ENCODE measurements at regions not wholly inside any gene's neighbourhood (a gene's known extent, or its start where the extent isn't known, plus 50 kb on each side); places are given as distances from the start of the nearest gene placed in this dataset.
A peak's percentile ranks its signal among the peaks of the same experiment; 100 is the strongest.

DNA sequence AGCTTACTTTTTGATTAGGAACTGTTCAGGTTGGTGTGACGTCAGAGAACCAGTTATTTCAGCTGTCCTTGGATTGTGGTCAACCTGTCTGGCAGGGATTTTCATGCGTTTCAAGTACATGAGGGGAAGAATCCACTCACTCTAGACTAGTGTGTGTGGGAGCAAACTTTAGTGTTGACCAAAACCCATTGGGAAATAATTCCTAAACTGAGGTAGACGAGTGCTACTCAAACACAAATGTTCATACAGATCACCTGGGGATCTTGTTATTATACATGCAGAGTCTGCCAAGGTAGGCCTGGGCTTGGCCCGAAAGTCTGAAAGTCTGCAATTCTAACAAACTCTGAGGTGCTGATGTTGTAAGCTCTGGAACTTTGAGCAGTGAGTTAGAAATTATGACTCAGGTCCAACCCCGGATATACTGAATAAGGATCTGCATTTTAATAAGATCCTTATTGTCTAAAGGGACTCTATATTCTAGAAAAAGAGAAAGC lies 111.1 kb upstream of the CREB5 start:
- Mint-ChIP-seq H3K4me1 (ENCODE audit: low read depth) (peaks cover 9% of the 10 kb centered on the region), H3K9me3 (no peaks in the 10 kb centered on the region), H3K27ac (no peak overlapping the region), H3K4me3 (no peak overlapping the region), H3K27me3 (no peaks in the 10 kb centered on the region), H3K36me3 (ENCODE audit: low read depth) (no peaks in the 10 kb centered on the region)

DNA sequence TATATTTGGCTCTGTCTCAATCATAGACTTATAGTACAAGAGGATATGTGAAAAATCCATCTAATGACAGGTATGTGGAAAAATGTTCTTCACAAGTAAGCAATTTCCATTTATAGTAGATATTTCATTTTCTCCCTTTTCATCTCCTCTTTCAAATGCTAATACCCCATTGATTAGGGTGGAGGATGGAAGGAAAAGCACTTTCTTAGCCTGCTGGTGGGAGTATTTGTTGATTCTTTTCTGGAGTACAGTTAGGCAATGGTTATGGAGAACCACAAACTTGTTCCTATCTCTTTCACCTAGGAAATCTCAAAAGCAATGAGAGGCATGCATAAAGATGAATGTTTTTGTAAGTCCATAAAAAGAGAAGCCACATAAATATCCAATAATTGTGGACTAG lies 108.0 kb upstream of the CREB5 start:
- Mint-ChIP-seq H3K36me3 (ENCODE audit: low read depth) (no peaks in the 10 kb centered on the region), H3K27me3 (peaks cover 5% of the 10 kb centered on the region), H3K4me3 (no peak overlapping the region), H3K27ac (no peak overlapping the region), H3K4me1 (ENCODE audit: low read depth) (no peaks in the 10 kb centered on the region), H3K9me3 (no peaks in the 10 kb centered on the region)

DNA sequence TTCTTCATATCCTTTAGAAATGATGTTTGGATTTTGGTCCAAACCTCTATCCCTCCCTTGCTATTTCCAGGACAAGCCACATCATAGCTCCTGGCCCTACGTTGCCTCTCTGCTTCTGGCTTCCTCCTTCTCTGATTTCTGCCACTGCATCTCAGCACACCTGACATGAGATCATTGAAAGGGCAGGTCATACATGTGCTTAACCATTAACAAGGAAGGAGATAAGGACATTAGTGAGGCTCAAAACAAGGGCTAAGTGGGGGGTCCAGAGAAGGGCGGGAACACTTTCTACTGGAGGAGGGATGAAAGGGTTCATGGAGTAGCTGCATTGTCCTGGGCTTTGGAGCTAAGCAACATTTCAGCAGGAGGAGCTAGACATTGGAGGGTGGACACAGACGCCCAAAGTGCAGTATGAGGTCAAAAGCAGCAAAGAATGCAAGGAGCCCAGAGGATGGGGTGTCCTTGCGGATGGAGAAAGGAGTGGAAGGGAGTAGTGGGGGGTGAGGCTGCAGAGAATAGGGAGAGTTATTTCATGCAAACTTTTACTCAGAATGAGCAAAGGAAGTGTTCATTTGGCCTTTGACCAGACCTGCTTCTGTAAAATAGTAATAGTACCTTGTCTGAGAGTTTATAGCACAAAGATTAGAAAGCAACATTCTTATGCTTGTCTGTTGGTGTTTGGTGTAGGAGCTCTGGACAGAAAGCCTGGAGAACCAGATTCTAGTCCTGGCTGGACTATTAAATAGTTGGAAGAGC lies 102.4 kb upstream of the CREB5 start:
- Mint-ChIP-seq H3K27me3 (peaks cover 47% of the 10 kb centered on the region), H3K9me3 (no peaks in the 10 kb centered on the region), H3K4me1 (ENCODE audit: low read depth) (no peaks in the 10 kb centered on the region), H3K4me3 (no peak overlapping the region), H3K36me3 (ENCODE audit: low read depth) (no peaks in the 10 kb centered on the region), H3K27ac (no peak overlapping the region)

DNA sequence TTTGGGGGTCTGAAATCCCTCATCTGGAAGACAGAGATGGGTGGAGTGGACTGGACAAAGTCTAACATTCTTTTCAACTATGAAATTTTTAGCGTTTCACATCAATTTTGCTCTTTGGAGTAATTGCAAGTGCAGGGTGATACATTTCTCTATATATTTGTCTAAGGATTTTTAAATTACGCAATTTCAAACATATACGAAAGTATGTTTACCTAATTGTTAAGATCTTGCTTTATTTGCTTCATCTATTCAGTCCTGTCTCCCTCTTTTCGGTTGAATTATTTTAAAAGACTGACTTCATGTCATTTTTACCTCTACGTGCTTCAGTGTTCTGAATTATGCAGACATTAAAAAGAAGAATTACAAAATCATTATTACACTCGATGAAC lies 101.9 kb upstream of the CREB5 start:
- Mint-ChIP-seq H3K9me3 (no peaks in the 10 kb centered on the region), H3K4me3 (no peak overlapping the region), H3K27me3 (peaks cover 52% of the 10 kb centered on the region), H3K27ac (no peak overlapping the region), H3K36me3 (ENCODE audit: low read depth) (no peaks in the 10 kb centered on the region), H3K4me1 (ENCODE audit: low read depth) (peaks cover 2% of the 10 kb centered on the region)

DNA sequence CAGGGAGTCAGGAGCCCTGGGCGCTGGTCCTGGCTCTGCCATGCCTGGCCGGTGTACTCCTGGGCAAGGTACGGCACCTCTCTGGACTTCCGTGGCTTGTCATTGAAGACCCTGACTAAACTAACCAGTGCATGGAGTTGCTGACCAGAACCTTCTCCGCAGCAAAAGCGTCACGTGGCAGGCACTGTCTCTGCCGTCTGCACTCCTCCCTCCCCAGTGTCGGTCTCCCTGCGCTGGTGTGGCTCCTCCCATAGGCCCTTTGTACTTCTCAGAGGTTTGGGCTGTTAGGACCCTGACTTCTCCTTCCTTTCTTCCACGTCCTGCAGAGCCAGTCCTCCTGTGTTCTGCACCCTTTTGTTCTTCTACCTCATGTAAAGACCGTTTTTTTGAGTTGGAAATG lies 100.6 kb upstream of the CREB5 start:
- no peak overlapping the region for H3K27ac Mint-ChIP-seq
- no peak overlapping the region for H3K4me3 Mint-ChIP-seq
- no peaks in the 10 kb centered on the region for H3K9me3 Mint-ChIP-seq
- H3K4me1 Mint-ChIP-seq (ENCODE audit: low read depth) = peaks cover 4% of the 10 kb centered on the region
- H3K27me3 Mint-ChIP-seq = peaks cover 65% of the 10 kb centered on the region
- H3K36me3 Mint-ChIP-seq (ENCODE audit: low read depth) = no peaks in the 10 kb centered on the region

DNA sequence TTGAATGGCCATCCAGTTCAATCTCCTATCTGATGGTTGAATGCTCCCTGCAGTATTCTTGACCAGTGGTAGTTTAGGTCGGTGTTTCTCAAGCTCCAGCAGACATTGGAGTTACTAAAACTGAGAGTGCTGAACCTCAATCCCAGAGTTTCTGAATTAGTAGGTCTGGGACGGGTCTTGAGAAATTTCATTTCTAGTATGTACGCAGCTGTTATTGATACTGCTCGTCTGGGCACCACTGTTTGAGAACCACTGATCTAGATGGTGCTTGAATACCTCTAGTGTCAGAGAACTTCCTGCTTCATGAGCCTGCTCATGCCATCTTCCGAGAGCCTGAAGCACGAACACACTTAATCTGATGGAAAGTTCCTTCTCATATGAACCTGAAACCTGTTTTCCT lies 99.4 kb upstream of the CREB5 start:
- Mint-ChIP-seq H3K27me3 (peaks cover 71% of the 10 kb centered on the region), H3K4me1 (ENCODE audit: low read depth) (peaks cover 4% of the 10 kb centered on the region), H3K36me3 (ENCODE audit: low read depth) (no peaks in the 10 kb centered on the region), H3K27ac (no peak overlapping the region), H3K9me3 (no peaks in the 10 kb centered on the region), H3K4me3 (no peak overlapping the region)

DNA sequence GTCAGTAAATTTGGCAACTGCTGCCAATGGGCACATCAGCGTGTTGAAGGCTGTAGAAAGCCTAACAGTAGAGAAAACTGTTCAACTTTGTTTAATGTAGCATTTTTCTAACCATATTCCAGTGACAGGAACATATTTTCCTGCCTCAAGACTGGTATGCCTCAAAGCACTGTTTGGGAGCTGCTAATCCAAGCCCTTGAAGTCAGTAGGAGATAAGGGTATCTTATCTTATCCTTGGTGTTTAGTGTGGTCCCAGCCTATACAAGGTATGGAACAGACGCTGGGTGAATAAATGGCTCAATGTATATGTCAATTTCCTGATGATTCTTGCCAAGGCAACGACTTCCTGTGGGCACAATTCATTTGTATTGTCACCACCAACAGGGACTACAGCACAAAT lies 97.5 kb upstream of the CREB5 start:
- H3K9me3 Mint-ChIP-seq = no peaks in the 10 kb centered on the region
- no peaks in the 10 kb centered on the region for H3K36me3 Mint-ChIP-seq (ENCODE audit: low read depth)
- H3K27ac Mint-ChIP-seq = no peak overlapping the region
- peaks cover 4% of the 10 kb centered on the region for H3K4me1 Mint-ChIP-seq (ENCODE audit: low read depth)
- H3K27me3 Mint-ChIP-seq = peaks cover 66% of the 10 kb centered on the region
- no peak overlapping the region for H3K4me3 Mint-ChIP-seq

DNA sequence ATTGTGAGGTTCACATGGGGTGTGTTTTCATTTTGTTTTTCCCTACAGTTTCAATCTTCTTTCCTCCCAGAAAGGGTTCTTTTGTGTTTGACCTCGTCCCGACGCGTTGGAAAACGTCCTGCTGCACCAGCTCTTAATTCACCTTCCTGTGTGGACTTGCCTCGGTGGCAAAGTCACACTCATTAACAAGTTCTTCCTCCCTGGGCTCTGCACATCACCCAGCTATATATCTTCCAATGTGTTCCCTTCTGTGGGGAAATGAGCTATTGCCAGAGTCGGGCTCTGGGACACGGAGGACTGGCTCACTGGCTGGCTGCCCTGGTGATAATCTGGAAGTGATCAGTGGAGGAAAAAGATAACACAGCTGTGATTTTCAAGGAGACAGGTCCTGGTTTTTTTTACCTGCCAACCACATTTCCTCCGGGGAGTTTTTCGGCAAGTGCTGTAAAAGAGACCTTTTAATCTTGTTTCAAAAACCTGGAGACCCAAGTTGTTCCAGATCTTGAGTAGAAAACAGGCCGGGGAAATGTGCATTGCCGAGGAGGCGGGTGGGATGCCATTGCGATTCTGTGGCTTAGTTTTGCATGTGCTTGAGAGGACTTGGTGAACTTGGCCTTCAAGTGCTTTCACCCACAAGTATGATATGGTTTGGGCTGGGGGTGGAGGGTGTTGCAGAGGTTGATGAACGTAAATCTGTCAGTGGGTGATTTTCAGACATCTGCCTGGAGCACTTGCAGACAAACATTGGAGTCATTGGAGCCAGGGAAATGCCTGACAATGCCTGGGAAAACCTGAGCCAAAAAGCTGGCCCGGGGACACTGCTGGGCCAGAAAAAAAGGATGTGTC lies 96.5 kb upstream of the CREB5 start:
- Mint-ChIP-seq H3K36me3 (ENCODE audit: low read depth) (no peaks in the 10 kb centered on the region), H3K27ac (no peak overlapping the region), H3K9me3 (no peaks in the 10 kb centered on the region), H3K4me1 (ENCODE audit: low read depth) (peaks cover 4% of the 10 kb centered on the region), H3K4me3 (no peak overlapping the region), H3K27me3 (peaks cover 65% of the 10 kb centered on the region)

DNA sequence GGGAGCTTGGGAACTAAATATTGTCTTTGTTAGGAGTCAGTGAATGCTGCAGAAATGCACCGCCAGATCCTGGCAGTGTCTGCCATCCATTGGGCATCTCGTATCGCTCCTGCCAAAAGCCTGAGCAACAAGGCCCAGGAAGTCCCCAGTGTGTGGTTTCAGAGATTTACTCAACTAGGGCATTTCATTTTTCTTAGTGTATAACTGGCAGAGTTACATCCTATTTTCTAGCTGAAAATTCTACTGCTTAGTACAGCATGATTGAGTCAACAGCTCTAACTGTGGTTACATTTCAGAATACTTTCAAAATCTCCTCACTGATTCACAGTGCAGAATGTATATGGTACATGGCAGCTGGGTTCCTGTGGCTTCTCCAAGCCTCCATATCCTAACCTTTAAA lies 95.8 kb upstream of the CREB5 start:
- H3K36me3 Mint-ChIP-seq (ENCODE audit: low read depth) = no peaks in the 10 kb centered on the region
- H3K9me3 Mint-ChIP-seq = no peaks in the 10 kb centered on the region
- peaks cover 4% of the 10 kb centered on the region for H3K4me1 Mint-ChIP-seq (ENCODE audit: low read depth)
- no peak overlapping the region for H3K27ac Mint-ChIP-seq
- no peak overlapping the region for H3K4me3 Mint-ChIP-seq
- peaks cover 62% of the 10 kb centered on the region for H3K27me3 Mint-ChIP-seq

DNA sequence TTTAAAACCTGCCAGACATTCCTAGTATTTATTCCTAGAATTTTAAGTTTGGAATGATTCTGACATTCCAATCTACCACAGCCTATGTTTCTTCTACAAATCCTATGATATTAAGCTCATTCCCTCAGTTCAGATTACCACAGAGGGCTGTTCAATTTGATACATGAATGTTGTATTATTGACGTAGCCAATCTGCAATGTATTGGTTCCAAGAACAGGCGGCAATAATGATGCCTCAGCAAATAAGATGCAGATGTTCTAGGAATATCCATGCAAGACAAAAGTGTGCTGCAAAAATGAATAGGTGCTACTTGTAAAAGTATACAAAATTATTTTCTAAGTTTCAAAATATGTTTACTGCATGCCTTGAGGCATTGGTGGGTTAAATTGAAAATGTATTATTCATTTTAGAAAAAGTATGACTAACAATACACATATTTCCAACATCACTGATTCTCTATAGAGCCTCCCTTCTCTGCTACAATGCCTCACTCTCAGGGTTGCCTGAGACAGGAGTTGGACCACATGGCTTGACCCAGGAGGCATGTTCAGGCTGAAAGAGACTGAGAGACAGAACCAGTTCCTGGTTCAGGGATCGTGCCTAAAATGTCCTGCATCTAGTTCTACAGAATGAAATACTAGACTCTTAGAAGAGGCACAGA lies 94.1 kb upstream of the CREB5 start:
- H3K27ac Mint-ChIP-seq = no peak overlapping the region
- peaks cover 4% of the 10 kb centered on the region for H3K4me1 Mint-ChIP-seq (ENCODE audit: low read depth)
- no peaks in the 10 kb centered on the region for H3K36me3 Mint-ChIP-seq (ENCODE audit: low read depth)
- H3K9me3 Mint-ChIP-seq = no peaks in the 10 kb centered on the region
- H3K27me3 Mint-ChIP-seq = peaks cover 44% of the 10 kb centered on the region
- H3K4me3 Mint-ChIP-seq = no peak overlapping the region

DNA sequence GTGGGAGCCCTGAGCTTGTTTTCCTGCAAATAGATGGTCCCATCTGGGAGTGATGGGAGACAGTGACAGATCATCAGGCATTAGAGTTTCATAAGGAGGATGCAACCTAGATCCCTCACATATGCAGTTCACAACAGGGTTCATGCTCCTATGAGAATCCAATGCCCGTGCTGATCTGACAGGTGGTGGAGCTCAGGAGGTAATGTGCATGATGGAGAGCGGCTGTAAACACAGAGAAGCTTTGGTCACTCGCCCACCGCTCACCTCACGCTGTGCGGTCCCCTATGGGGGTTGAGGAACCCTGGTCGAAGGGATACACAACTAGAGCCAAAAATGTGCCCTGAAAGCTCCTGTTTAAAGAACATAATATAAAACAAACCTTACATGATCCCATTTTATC lies 88.5 kb upstream of the CREB5 start:
- Mint-ChIP-seq H3K27ac (no peak overlapping the region), H3K4me3 (no peak overlapping the region), H3K36me3 (ENCODE audit: low read depth) (no peaks in the 10 kb centered on the region), H3K4me1 (ENCODE audit: low read depth) (peaks cover 14% of the 10 kb centered on the region), H3K27me3 (peaks cover 4% of the 10 kb centered on the region), H3K9me3 (no peaks in the 10 kb centered on the region)

DNA sequence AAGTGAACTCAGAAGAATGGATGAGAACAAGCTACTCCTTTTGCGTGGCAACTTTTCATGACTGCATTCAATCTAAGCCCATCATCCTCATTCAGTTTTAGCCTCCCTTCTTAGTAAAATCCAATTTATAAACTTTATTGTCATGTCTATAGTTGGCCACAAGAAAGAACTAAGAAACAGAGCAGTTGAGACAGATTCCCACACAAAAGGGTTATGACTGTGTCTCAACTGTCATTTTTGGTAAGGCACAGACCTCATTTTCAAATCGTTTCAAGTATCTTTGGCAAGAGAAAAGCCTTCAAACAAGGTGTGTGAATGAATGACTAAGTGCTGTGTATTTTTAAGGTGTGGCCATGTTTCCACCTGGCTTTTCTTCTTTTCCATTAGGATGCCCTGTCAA lies 84.2 kb upstream of the CREB5 start:
- no peaks in the 10 kb centered on the region for H3K9me3 Mint-ChIP-seq
- H3K27ac Mint-ChIP-seq = no peak overlapping the region
- peaks cover 39% of the 10 kb centered on the region for H3K4me1 Mint-ChIP-seq (ENCODE audit: low read depth)
- peaks cover 4% of the 10 kb centered on the region for H3K27me3 Mint-ChIP-seq
- no peaks in the 10 kb centered on the region for H3K36me3 Mint-ChIP-seq (ENCODE audit: low read depth)
- H3K4me3 Mint-ChIP-seq = no peak overlapping the region

DNA sequence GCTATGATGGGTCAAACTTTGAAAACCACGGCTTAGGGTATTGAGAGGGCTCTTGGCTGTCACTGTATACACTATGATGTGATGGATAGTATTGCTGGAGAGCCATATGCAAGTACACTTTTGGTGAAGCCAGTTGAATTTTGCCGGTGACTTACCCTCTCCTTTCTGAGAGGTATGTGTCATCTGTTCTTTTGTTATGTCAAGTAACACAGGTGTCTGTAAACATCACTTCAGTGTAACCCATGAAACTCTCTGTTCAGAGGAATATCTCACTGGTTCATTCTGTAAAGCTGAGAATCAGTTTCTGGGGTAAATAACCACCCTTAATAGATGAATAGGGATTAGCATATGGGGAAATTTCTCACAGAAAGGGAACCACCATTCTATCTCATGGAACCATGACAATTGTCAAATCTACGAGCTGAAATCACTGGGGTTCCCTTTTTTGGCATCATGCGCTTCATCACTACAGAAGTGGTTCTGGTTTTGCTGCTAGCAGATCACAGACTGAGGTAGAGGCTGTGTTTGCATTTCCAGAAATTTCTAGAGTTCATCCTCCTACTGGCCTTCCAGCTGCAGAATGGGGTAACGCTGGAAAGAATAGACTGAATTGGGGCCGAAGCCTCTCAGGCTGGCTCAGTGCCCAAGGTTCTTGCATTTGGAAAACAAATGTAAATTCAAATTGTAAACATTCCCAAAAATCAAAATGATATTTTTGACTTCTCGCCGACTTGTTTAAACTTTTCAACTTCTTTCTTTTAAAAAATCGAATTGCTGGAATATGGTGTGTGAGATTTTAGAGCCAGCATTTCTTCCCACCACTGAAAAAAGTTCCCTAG lies 83.3 kb upstream of the CREB5 start:
- peaks cover 4% of the 10 kb centered on the region for H3K9me3 Mint-ChIP-seq
- no peaks in the 10 kb centered on the region for H3K36me3 Mint-ChIP-seq (ENCODE audit: low read depth)
- no peak overlapping the region for H3K4me3 Mint-ChIP-seq
- no peak overlapping the region for H3K27ac Mint-ChIP-seq
- H3K4me1 Mint-ChIP-seq (ENCODE audit: low read depth) = peaks cover 39% of the 10 kb centered on the region
- peaks cover 4% of the 10 kb centered on the region for H3K27me3 Mint-ChIP-seq

DNA sequence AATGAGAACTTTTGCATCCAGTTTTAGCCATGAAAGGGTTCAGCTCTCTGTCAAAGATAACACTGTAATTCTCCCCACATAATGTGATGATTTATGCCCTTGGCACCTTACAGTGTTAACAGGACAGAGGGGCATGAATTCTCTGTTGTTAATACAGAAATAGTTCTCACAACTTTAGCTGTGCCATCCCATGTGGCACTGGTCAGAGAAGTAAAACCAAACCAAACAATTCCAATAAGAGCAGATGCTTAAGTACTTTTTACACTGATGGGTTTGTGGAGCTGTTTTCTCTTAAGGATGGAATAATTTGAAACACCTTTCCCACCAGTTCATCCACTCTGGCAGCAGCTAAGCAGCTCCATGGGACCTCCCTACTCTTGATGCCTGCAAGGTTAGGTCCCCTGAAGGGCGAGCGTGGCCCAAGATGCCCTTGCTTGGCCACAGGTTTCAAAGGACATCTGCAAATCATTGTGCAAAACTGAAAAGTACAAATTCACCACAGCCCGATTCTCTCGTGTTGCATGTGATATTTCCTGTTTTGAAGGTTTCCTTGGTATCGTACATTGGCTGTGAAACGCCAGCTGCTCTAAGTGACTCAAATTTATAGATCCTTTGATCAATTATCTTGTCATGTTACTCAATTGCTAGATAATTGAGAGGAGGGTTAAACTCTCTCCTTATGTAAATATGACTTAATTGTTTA lies 82.5 kb upstream of the CREB5 start:
- no peaks in the 10 kb centered on the region for H3K36me3 Mint-ChIP-seq (ENCODE audit: low read depth)
- no peak overlapping the region for H3K27ac Mint-ChIP-seq
- peaks cover 4% of the 10 kb centered on the region for H3K9me3 Mint-ChIP-seq
- H3K27me3 Mint-ChIP-seq = peaks cover 4% of the 10 kb centered on the region
- H3K4me3 Mint-ChIP-seq = peak overlapping the region; percentile 51
- H3K4me1 Mint-ChIP-seq (ENCODE audit: low read depth) = peaks cover 39% of the 10 kb centered on the region

Data from stimulated activated naive CD8-positive, alpha-beta T cell treated with anti-CD3 and anti-CD28 coated beads, Interleukin-15, Interleukin-2, amounts not matched to agents 100 ng/mL and 50 ng/mL, for 24 hours (primary cell).